Coronary artery (tissue), 2 donors: ENCODE measurements at regions not wholly inside any gene's neighbourhood (a gene's known extent, or its start where the extent isn't known, plus 50 kb on each side); places are given as distances from the start of the nearest gene placed in this dataset.

Source experiments
- DNase-seq: peaks from one replicate; pipeline ENCODE4 v3.0.0-alpha.2; 2017; ENCODE audit warnings: low spot score
- H3K27ac ChIP-seq, 2 donors: fragments of 200-600 bp; sonication (generic); one replicate each; pipeline ENCODE4 v1.5.1; 2016 to 2019
- H3K4me3 ChIP-seq: fragments of 200-600 bp; sonication (generic); 2 replicates; pipeline ENCODE4 v1.5.1; 2016; ENCODE audit warnings: mild to moderate bottlenecking, moderate library complexity
- CTCF ChIP-seq: fragments of 200-600 bp; sonication (generic); IDR thresholded peaks from one replicate; pipeline ENCODE4 v1.5.1; 2019; ENCODE audit warnings: antibody characterized with exemption

- TF ChIP-seq CTCF = no peak
- Histone ChIP-seq H3K4me3 (no peak overlapping the region), H3K27ac (no peak overlapping the region)
- DNase-seq = no peak
Measured at GRCh38 chr10:56090914-56091540, 270.0 kb downstream of the ZWINT start.

- no peak overlapping the region for H3K4me3 ChIP-seq
- no peak overlapping the region for H3K27ac ChIP-seq
- no peak for DNase-seq
- TF ChIP-seq CTCF = no peak
Measured at GRCh38 chr10:56085406-56086122, 275.5 kb downstream of the ZWINT start.

- no peak for TF ChIP-seq CTCF
- H3K4me3 ChIP-seq = no peak overlapping the region
- no peak for DNase-seq
Measured at GRCh38 chr10:56082169-56082568, 278.9 kb downstream of the ZWINT start.

GRCh38 chr10:56068473-56069263 lies 292.4 kb downstream of the ZWINT start:
- Histone ChIP-seq H3K4me3 (no peak overlapping the region), H3K27ac (no peak overlapping the region)
- no peak for TF ChIP-seq CTCF
- no peak for DNase-seq

More at GRCh38 chr10:56082169-56082568, 278.9 kb downstream of the ZWINT start:
- no peak overlapping the region for H3K27ac ChIP-seq

GRCh38 chr10:56068040-56068439 lies 293.0 kb downstream of the ZWINT start:
- no peak overlapping the region for H3K4me3 ChIP-seq
- DNase-seq = no peak
- no peak overlapping the region for H3K27ac ChIP-seq
- TF ChIP-seq CTCF = no peak

- Histone ChIP-seq H3K27ac (no peak overlapping the region), H3K4me3 (no peak overlapping the region)
- TF ChIP-seq CTCF = no peak
- no peak for DNase-seq
Measured at GRCh38 chr10:56063642-56064041, 297.4 kb downstream of the ZWINT start.
